Calu3 (cell line): ENCODE measurements at regions not wholly inside any gene's neighbourhood (a gene's known extent, or its start where the extent isn't known, plus 50 kb on each side); places are given as distances from the start of the nearest gene placed in this dataset.

ENCODE experiments used
- BruUV-seq: library from RNA; stranded (reverse); fragments of 400-500 nt; replicated peaks from 2 replicates; lab custom pipeline; 2021; lab: Mats Ljungman, UMichigan
- CTCF ChIA-PET: fragments of 300-600 bp; sonication (Branson Sonifier 250); formaldehyde crosslinking; loops from one replicate; lab custom pipeline; 2022; ENCODE audit warnings: antibody characterized with exemption; lab: Charles Lee
- DNase-seq: peaks from one replicate; pipeline ENCODE4 v3.0.0; 2022
- H3K27ac Mint-ChIP-seq: one replicate; pipeline ENCODE4 v1.8.0; 2022; ENCODE audit warnings: mixed read lengths; ENCODE audit not compliant: unreplicated experiment
- H3K27me3 Mint-ChIP-seq: one replicate; pipeline ENCODE4 v1.8.0; 2022; ENCODE audit warnings: mixed read lengths; ENCODE audit not compliant: unreplicated experiment
- H3K36me3 Mint-ChIP-seq: one replicate; pipeline ENCODE4 v1.8.0; 2022; ENCODE audit warnings: mild to moderate bottlenecking, moderate library complexity, mixed read lengths; ENCODE audit not compliant: insufficient read depth, unreplicated experiment
- H3K4me1 Mint-ChIP-seq: one replicate; pipeline ENCODE4 v1.8.0; 2022; ENCODE audit warnings: mild to moderate bottlenecking, low read depth, mixed read lengths; ENCODE audit not compliant: unreplicated experiment
- H3K4me3 Mint-ChIP-seq: one replicate; pipeline ENCODE4 v1.8.0; 2022; ENCODE audit warnings: mild to moderate bottlenecking, low read depth, moderate library complexity, mixed read lengths; ENCODE audit not compliant: unreplicated experiment
- H3K9me3 Mint-ChIP-seq: one replicate; pipeline ENCODE4 v1.8.0; 2022; ENCODE audit warnings: low read depth, mixed read lengths; ENCODE audit not compliant: unreplicated experiment
- intact Hi-C: fragments of 100-400 bp; cut with micrococcal nuclease; formaldehyde crosslinking; loops from one replicate; pipeline ENCODE4 v1.10.0; 2022; ENCODE audit not compliant: unreplicated experiment
- TF ChIP-seq, protein P1 (sequence below): fragments of 200-600 bp; IDR thresholded peaks from one replicate; pipeline ENCODE4 v1.8.0; 2022; ENCODE audit warnings: antibody characterized with exemption; ENCODE audit not compliant: unreplicated experiment

DNA sequence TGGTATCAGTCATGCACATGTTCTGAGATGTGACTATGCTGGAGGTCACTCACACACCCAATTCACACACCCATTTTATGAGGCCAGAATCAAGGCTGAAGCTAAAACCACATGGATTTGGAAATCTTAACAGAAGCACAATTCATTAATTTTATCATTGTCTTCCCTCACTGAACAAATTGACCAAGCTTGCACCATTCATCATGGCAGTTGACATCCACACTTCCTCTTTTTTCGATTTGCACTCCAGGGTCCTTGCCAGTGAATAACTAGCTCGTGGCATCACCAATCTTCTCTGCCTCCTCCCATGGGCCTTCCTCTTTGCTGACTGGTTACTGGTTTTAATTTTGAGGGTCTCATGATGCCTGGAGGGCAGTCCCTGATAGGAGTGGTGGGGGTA is 123.0 kb upstream of the ASIC2 start:
- no TSS peak for BruUV-seq

DNA sequence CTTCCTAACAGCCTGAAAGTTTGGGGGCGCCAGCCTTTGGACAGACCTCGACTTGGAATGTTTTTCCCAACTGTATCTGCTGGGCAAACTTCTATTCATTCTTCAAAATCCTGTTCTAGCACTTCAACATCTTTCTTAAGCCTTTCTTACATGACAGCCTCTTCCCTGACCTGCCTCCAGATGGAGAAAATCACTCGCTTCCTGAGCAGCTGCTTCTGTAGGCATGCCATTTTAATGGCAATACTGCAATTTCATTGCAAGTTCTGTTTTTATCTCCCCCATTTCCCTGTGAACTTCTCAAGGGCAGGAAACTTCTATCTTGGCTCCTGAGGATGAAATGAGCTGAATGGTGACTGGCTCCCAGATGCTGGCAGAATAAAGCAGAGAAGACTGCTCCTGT is 128.8 kb upstream of the ASIC2 start:
- DNase-seq, result no peak
- CTCF ChIA-PET, result no interaction called here
- H3K4me3 Mint-ChIP-seq, result no peak overlapping the region
- H3K36me3 Mint-ChIP-seq, result no peaks in the 10 kb centered on the region
- H3K9me3 Mint-ChIP-seq, result no peaks in the 10 kb centered on the region
- TF ChIP-seq, protein P1, sequence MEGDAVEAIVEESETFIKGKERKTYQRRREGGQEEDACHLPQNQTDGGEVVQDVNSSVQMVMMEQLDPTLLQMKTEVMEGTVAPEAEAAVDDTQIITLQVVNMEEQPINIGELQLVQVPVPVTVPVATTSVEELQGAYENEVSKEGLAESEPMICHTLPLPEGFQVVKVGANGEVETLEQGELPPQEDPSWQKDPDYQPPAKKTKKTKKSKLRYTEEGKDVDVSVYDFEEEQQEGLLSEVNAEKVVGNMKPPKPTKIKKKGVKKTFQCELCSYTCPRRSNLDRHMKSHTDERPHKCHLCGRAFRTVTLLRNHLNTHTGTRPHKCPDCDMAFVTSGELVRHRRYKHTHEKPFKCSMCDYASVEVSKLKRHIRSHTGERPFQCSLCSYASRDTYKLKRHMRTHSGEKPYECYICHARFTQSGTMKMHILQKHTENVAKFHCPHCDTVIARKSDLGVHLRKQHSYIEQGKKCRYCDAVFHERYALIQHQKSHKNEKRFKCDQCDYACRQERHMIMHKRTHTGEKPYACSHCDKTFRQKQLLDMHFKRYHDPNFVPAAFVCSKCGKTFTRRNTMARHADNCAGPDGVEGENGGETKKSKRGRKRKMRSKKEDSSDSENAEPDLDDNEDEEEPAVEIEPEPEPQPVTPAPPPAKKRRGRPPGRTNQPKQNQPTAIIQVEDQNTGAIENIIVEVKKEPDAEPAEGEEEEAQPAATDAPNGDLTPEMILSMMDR, result no peak
- intact Hi-C loops, result no loop called here
- no peaks in the 10 kb centered on the region for H3K4me1 Mint-ChIP-seq
- H3K27me3 Mint-ChIP-seq, result peaks cover 65% of the 10 kb centered on the region
- no TSS peak for BruUV-seq
- H3K27ac Mint-ChIP-seq, result no peak overlapping the region

More for the DNA sequence above, 123.0 kb upstream of the ASIC2 start:
- peaks cover 82% of the 10 kb centered on the region for H3K27me3 Mint-ChIP-seq
- TF ChIP-seq, protein P1, result no peak
- intact Hi-C loops, result no loop called here
- no peaks in the 10 kb centered on the region for H3K36me3 Mint-ChIP-seq
- DNase-seq, result no peak
- no peaks in the 10 kb centered on the region for H3K4me1 Mint-ChIP-seq
- peaks cover 5% of the 10 kb centered on the region for H3K9me3 Mint-ChIP-seq
- no peak overlapping the region for H3K4me3 Mint-ChIP-seq
- CTCF ChIA-PET, result interaction anchor here (0.7 kb wide), 1 partner anchor 1231 kb away, joined by 3 read pairs; no protein-coding TSS in a partner anchor
- no peak overlapping the region for H3K27ac Mint-ChIP-seq

DNA sequence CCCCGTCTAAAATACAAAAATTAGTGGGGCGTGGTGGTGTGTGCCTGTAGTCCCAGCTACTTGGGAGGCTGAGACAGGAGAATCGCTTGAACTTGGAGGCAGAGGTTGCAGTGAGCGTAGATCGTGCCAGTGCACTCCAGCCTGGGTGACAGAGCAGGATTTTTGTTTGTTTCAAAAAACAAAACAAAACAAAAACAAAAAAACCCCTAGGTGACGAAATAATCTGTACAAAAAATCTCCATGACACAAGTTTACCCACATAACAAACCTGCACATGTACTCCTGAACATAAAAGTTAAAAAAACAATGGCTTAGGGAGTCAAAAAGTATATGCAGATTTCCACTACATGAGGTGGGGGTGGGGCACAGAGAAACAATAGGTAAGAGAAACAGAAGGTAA is 140.5 kb upstream of the ASIC2 start:
- H3K27me3 Mint-ChIP-seq, result no peaks in the 10 kb centered on the region
- BruUV-seq, result no TSS peak
- DNase-seq, result no peak
- peaks cover 7% of the 10 kb centered on the region for H3K9me3 Mint-ChIP-seq
- H3K27ac Mint-ChIP-seq, result no peak overlapping the region
- H3K4me1 Mint-ChIP-seq, result no peaks in the 10 kb centered on the region
- intact Hi-C loops, result no loop called here
- TF ChIP-seq, protein P1, result no peak
- no peak overlapping the region for H3K4me3 Mint-ChIP-seq
- H3K36me3 Mint-ChIP-seq, result no peaks in the 10 kb centered on the region
- CTCF ChIA-PET, result no interaction called here

DNA sequence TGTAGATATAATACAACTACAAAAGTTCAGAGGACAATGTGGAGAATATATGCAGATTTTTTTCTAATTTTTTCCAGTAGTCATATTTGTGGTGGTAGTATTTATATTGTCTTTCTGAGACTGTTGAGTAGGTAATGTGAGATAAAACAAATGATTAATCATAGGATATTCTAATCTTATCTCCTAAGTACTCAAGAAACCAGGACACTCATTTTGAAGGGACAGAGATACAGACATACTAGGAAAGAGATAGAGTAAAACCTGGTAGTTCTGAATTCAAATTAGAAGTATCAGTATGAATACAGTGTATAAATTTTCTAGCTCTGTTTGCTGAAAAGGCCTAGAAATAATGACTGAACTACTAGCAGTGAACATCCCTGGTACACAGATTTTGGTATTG is 141.7 kb upstream of the ASIC2 start:
- no peaks in the 10 kb centered on the region for H3K4me1 Mint-ChIP-seq
- no peak overlapping the region for H3K4me3 Mint-ChIP-seq
- no peak overlapping the region for H3K27ac Mint-ChIP-seq
- H3K27me3 Mint-ChIP-seq, result no peaks in the 10 kb centered on the region
- no TSS peak for BruUV-seq
- intact Hi-C loops, result no loop called here
- no peaks in the 10 kb centered on the region for H3K36me3 Mint-ChIP-seq
- CTCF ChIA-PET, result no interaction called here
- DNase-seq, result no peak
- TF ChIP-seq, protein P1, result no peak
- H3K9me3 Mint-ChIP-seq, result peaks cover 7% of the 10 kb centered on the region
